Left lobe of liver (tissue), 2 donors: ENCODE measurements at regions not wholly inside any gene's neighbourhood (a gene's known extent, or its start where the extent isn't known, plus 50 kb on each side); places are given as distances from the start of the nearest gene placed in this dataset.
"Not testable (repeated sequence)": the region's sequence is repeated elsewhere in the genome, so short reads cannot be mapped to it uniquely, and the experiment has no call there.

Experiments
- ATAC-seq: fragments of 200-7000 bp; cut with Tn5 transposase; one replicate; pipeline ENCODE4 v1.9.1; 2020; ENCODE audit warnings: mild to moderate bottlenecking, moderate library complexity
- DNase-seq: peaks from one replicate; pipeline ENCODE4 v3.0.0-alpha.2; 2020; ENCODE audit warnings: low spot score
- donor health status: DM: no; HTN: no; CAD: no; lungs with moderate emphysema.
- donor health status: DM: no; HTN: yes; CAD: no.

DNA sequence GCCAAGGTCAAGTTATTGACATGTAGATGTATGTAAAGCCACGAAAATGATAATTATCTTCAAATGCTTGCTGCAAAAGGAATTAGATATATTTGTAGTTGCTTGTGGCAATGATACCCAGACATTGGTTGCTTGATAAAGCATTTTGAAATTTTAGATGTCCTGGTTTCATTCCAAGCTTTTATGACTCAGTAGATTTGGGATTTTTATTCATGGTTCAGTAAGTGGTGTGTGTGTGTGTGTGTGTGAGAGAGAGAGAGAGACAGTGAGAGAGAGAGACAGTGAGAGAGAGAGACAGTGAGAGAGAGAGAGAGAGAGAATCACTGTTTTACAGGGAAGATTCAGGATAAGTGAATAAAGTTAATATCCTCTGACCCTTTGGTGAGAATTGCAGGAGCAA lies 498.2 kb upstream of the C1orf87 start:
- DNase-seq (no peak), ATAC-seq (no peak)

GRCh38 chr1:60569189-60569588 lies 495.6 kb upstream of the C1orf87 start:
- no peak for ATAC-seq

GRCh38 chr1:60567256-60567655 lies 493.7 kb upstream of the C1orf87 start:
- ATAC-seq = no peak
- DNase-seq = no peak

More at GRCh38 chr1:60569189-60569588, 495.6 kb upstream of the C1orf87 start:
- DNase-seq = no peak

GRCh38 chr1:60564916-60565750 lies 491.6 kb upstream of the C1orf87 start:
- no peak for ATAC-seq
- no peak for DNase-seq

- ATAC-seq = no peak
- DNase-seq = no peak
Measured at GRCh38 chr1:60563777-60564535, 490.4 kb upstream of the C1orf87 start.

GRCh38 chr1:60562740-60563139 lies 489.2 kb upstream of the C1orf87 start:
- ATAC-seq (no peak), DNase-seq (no peak)

DNA sequence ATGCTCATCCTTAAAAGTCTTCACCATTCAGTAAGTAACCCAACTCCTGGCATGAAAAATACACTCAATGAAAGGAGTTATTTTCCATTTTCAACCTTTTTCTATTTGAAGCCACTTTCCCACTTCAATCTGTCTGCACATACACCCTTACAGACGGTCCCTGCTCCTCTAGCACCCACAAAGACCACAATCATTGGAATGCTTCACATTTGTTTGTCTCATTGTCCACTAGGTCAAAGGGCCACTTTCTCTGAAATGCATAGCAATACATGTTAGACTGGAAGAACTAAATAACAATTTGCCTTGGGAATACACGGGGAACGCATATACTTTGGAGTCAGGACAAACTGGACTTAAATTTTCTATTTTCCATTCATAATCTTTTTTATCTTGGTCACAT lies 487.1 kb upstream of the C1orf87 start:
- no peak for ATAC-seq
- DNase-seq = no peak

GRCh38 chr1:60558236-60558635 lies 484.7 kb upstream of the C1orf87 start:
- no peak for DNase-seq
- ATAC-seq = no peak

GRCh38 chr1:60553730-60554129 lies 480.2 kb upstream of the C1orf87 start:
- DNase-seq (no peak), ATAC-seq (no peak)

- no peak for ATAC-seq
- no peak for DNase-seq
Measured at GRCh38 chr1:60547821-60548220, 474.3 kb upstream of the C1orf87 start.

DNA sequence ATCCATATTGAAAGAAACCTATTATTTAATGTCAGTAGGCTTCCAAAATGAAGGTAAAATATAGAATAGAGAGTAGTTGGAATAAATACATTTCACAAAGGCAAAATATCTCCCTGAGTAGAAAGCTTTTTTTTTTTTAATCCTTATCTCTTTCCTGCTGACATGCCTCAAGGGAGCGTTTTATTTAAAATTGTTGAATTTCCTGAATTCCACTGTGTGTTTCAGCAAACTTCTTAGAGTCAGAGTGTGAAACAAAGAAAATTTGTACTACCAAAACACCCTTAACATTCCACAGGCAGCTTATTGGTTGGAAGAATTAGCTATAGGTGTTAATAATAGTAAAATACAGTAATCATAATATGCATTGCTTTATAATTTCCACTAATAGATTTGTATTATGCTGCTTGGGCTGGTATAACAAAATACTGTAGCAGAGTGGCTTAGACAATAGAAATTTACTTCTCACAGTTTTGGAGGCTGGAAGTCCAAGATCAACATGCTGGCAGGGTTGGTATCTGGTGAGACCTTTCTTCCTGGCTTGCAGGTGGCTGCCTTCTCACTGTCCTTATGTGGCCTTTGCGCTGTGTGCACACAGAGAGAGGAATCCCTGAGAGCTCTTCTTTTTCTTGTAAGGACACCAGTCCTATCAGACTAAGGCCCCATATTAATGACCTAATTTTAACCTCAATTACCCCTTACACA lies 468.4 kb upstream of the C1orf87 start:
- DNase-seq (no peak), ATAC-seq (no peak)

- ATAC-seq (no peak), DNase-seq (no peak)
Measured at GRCh38 chr1:60540141-60540540, 466.6 kb upstream of the C1orf87 start.

GRCh38 chr1:60535713-60536112 lies 462.1 kb upstream of the C1orf87 start:
- no peak for DNase-seq
- ATAC-seq = no peak

DNA sequence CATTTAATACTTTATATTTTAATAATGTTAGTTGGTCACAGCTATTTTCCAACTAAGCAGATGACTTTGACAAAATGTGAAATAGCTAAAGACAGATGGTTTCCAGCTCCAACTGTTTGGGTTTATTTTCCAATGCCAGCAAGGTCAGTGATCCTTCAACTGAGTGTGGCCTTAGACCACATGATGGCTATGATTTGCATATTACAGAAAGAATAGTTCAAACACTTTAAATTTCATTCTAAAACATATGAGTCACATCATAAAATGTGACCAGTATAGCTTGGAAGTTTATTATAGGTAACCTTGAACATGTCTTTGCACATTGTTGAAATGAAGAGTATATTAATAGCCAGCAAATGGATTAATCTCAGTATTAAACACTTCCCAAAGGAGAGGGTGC lies 454.0 kb upstream of the C1orf87 start:
- ATAC-seq (no peak), DNase-seq (no peak)

DNA sequence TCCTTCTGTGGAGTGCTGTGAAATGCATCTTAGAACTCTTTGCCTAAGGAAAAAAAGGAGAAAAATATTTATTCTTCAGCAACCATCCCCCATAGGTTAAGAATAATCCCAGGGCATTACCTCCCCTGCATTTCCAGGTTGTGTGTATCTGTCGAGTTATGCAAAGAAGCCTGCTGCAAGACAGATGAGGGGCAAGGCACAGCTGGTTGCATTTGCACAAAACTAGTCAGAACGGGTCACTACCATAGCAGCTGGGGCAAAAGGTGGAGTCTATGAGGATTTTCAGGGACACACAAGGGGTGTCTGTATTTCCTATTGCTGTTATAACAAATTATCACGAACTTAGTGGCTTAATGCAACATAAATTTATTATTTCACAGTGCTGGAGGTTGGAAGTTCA lies 443.4 kb upstream of the C1orf87 start:
- ATAC-seq (no peak), DNase-seq (no peak)

- no peak for DNase-seq
- no peak for ATAC-seq
Measured at GRCh38 chr1:60510162-60510561, 436.6 kb upstream of the C1orf87 start.

DNA sequence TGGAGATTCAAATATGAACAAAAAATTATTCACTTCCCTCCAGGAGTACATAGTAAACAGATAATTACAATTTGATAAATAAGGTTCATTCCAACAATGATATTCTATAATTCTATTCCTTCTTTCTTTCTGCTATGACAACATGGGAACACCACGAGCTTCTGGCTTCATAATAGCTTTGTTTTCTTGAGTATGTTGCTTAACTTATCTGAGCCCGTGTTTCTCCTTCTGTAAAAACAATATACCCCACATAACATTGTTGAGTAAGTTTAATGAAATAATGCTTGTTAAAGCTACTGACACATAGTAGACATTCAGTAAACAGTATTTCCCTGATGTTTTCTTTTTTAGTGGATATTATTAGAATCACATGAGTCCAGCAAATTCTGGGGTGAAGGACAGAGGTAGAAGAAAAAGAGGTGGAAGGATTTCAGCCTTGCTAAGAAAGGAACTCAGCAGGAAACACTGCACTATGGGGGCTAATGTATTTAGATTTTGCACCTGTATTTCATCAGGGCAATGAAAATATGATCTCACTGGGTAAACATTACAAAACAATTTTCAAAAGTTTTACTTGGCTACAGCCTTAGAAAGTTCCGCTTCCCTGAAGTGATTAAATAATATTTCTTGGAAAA lies 430.8 kb upstream of the C1orf87 start:
- DNase-seq (no peak), ATAC-seq (no peak)

DNA sequence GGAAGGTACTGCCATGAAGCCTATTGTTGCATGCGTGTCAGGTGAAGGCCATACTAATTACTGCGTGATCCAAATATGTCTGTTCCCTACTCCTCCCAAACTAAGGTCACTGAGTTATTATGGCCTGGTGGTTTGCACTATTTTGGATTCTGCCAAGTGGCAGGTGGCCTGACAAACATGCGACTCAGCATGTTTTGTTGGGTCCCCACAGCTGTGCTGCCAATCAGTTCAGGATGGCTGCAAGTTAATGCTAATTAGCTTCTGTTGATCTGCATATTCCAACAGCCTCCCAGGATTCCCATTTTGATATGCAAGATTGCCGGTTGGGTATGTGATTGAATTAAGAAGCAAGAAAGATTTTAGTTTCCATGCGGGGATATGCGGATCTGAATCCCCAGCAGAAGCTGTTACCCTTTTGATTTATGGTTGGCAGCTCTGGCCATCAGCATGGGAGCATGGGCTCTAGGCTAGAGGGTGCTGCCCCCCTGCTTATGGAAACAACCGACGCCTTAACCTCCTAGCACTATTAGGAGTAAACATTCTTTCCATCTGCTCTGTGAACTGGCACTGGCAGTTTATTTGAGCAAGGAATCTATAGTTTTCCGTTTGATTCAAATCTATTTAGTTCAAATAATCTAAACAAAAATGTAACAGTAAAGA lies 429.8 kb upstream of the C1orf87 start:
- no peak for DNase-seq
- no peak for ATAC-seq

DNA sequence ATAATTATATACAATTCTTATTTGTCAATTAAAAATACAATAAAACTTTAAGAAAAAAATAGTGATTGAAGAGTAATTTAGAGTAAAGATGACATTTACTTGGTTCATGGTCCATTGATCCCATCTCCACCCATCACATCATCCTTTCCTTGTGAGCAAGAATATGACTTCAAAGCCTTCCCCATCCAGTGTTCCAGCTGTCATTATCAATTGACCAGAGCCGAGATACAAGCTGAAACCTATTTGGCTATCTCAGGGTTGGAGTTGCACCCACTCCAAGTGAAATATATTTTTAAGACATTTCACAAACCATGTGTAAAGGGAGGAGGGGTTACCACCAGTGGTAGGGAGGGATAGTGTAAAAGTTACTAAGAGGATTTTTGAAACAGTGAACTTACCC lies 428.9 kb upstream of the C1orf87 start:
- no peak for ATAC-seq
- DNase-seq = no peak

- ATAC-seq, DNase-seq: not testable (repeated sequence)
Measured at GRCh38 chr1:60489916-60490480, 416.4 kb upstream of the C1orf87 start.
